SK-N-SH (cell line): ENCODE measurements at regions not wholly inside any gene's neighbourhood (a gene's known extent, or its start where the extent isn't known, plus 50 kb on each side); places are given as distances from the start of the nearest gene placed in this dataset.

Source experiments
- CTCF ChIA-PET: fragments of 300-600, 350-600 bp; formaldehyde crosslinking; extraction: SDS; loops from one replicate; lab custom pipeline; 2021; lab: Yijun Ruan, JAX
- POLR2A ChIA-PET: fragments of 350-600 bp; sonication (Branson Sonifier 250); formaldehyde crosslinking; extraction: SDS; loops from one replicate; lab custom pipeline; 2020; ENCODE audit warnings: antibody characterized with exemption, inconsistent platforms; lab: Yijun Ruan, JAX
- DNase-seq: peaks from one replicate; pipeline ENCODE4 v3.0.0; 2012
- H2AFZ ChIP-seq: fragments of 200-600 bp; sonication (generic); 2 replicates; pipeline ENCODE4 v1.8.1; 2016; ENCODE audit warnings: antibody characterized with exemption, mild to moderate bottlenecking, low read depth
- H3F3A ChIP-seq: fragments of 200-600 bp; sonication (generic); replicated peaks from 2 replicates; pipeline ENCODE3; 2016; ENCODE audit warnings: antibody characterized with exemption, mild to moderate bottlenecking; ENCODE audit not compliant: insufficient read depth
- H3K27ac ChIP-seq, 2 experiments: fragments of 200-500 bp in 1 of 2; fragments of 200-600 bp in 1 of 2; sonication (Bioruptor generic) in 1 of 2; sonication (generic), shearing (Covaris generic) in 1 of 2; 2 replicates each; pipeline versions ENCODE4 v1.5.1 to v1.6.1; 2014 to 2016; ENCODE audit warnings: low read depth in 2 of 2, inconsistent platforms in 1 of 2, low read length in 1 of 2, mild to moderate bottlenecking in 1 of 2, mixed read lengths in 1 of 2
- H3K27me3 ChIP-seq: fragments of 200-600 bp; sonication (generic), shearing (Covaris generic); 2 replicates; pipeline ENCODE4 v1.6.1; 2016; ENCODE audit warnings: mixed run types; ENCODE audit not compliant: insufficient read depth
- H3K36me3 ChIP-seq, 2 experiments: fragments of 200-500 bp in 1 of 2; fragments of 200-600 bp in 1 of 2; sonication (Bioruptor generic) in 1 of 2; sonication (generic) in 1 of 2; replicated peaks in 1 of 2; 2 replicates each; pipeline versions ENCODE3 to v1.5.1; 2014 to 2016; ENCODE audit warnings: low read length in 1 of 2, mild to moderate bottlenecking in 1 of 2; ENCODE audit not compliant: insufficient read depth in 2 of 2, control insufficient read depth in 1 of 2
- H3K4me1 ChIP-seq, 2 experiments: fragments of 200-500 bp in 1 of 2; fragments of 200-600 bp in 1 of 2; sonication (Bioruptor generic) in 1 of 2; sonication (generic), shearing (Covaris generic) in 1 of 2; 2 replicates each; pipeline versions ENCODE4 v1.5.1 to v1.6.1; 2014 to 2016; ENCODE audit warnings: low read depth in 1 of 2, low read length in 1 of 2, mixed run types in 1 of 2; ENCODE audit not compliant: insufficient read depth in 2 of 2, control insufficient read depth in 1 of 2
- H3K4me2 ChIP-seq: fragments of 200-600 bp; sonication (generic), shearing (Covaris generic); 2 replicates; pipeline ENCODE4 v1.6.1; 2017; ENCODE audit warnings: mixed run types
- H3K4me3 ChIP-seq, 2 experiments: fragments of 200-500 bp in 1 of 2; fragments of 200-600 bp in 1 of 2; sonication (Bioruptor generic) in 1 of 2; sonication (generic), shearing (Covaris generic) in 1 of 2; 2 replicates each; pipeline versions ENCODE4 v1.5.1 to v1.8.1; 2014 to 2016; ENCODE audit warnings: low read depth in 2 of 2, inconsistent platforms in 1 of 2, low read length in 1 of 2, mild to moderate bottlenecking in 1 of 2, mixed read lengths in 1 of 2, moderate library complexity in 1 of 2
- H3K79me2 ChIP-seq: fragments of 200-600 bp; sonication (generic); 2 replicates; pipeline ENCODE4 v1.8.1; 2017; ENCODE audit warnings: mild to moderate bottlenecking; ENCODE audit not compliant: insufficient read depth
- H3K9ac ChIP-seq: fragments of 200-600 bp; sonication (generic); 2 replicates; pipeline ENCODE4 v1.6.1; 2017; ENCODE audit warnings: mixed run types
- H3K9me2 ChIP-seq: fragments of 200-600 bp; sonication (generic); 2 replicates; pipeline ENCODE4 v1.6.1; 2017; ENCODE audit warnings: mixed run types
- H3K9me3 ChIP-seq: fragments of 200-600 bp; sonication (generic); 2 replicates; pipeline ENCODE4 v1.6.1; 2017; ENCODE audit warnings: mixed run types, mild to moderate bottlenecking, moderate library complexity
- H4K20me1 ChIP-seq: fragments of 200-600 bp; sonication (generic); 2 replicates; pipeline ENCODE4 v1.6.1; 2017; ENCODE audit warnings: mild to moderate bottlenecking, mixed run types; ENCODE audit not compliant: insufficient read depth
- CHD2 ChIP-seq: fragments of 150-350 bp; IDR thresholded peaks from 2 replicates; pipeline ENCODE4 v1.6.1; 2018; ENCODE audit warnings: low read length; ENCODE audit not compliant: partially characterized antibody
- ELF1 ChIP-seq: IDR thresholded peaks from 2 replicates; pipeline ENCODE4 v1.4.0; 2012
- EZH2phosphoT487 ChIP-seq: fragments of 200-600 bp; sonication (generic); IDR thresholded peaks from 2 replicates; pipeline ENCODE4 v1.6.1; 2017; ENCODE audit warnings: low read depth, mixed run types, mild to moderate bottlenecking, antibody characterized with exemption, moderate library complexity, borderline replicate concordance
- FOSL2 ChIP-seq: IDR thresholded peaks from 2 replicates; pipeline ENCODE4 v1.4.0; 2012; ENCODE audit warnings: low read depth, mild to moderate bottlenecking, moderate library complexity, borderline replicate concordance
- FOXJ3 ChIP-seq: sonication (generic); formaldehyde crosslinking; IDR thresholded peaks from 2 replicates; pipeline ENCODE4 v1.5.1; 2020; ENCODE audit warnings: mild to moderate bottlenecking, missing genetic modification reagents
- FOXM1 ChIP-seq: IDR thresholded peaks from 2 replicates; pipeline ENCODE4 v1.4.0; 2012; ENCODE audit warnings: low read depth, mild to moderate bottlenecking
- GATA2 ChIP-seq: sonication (generic); formaldehyde crosslinking; IDR thresholded peaks from 2 replicates; pipeline ENCODE4 v1.5.0; 2020; ENCODE audit warnings: mild to moderate bottlenecking, missing genetic modification reagents
- JUND ChIP-seq: IDR thresholded peaks from 2 replicates; pipeline ENCODE4 v1.4.0; 2012
- MEF2A ChIP-seq: IDR thresholded peaks from 2 replicates; pipeline ENCODE4 v1.4.0; 2012; ENCODE audit warnings: low read depth, borderline replicate concordance
- MXI1 ChIP-seq: IDR thresholded peaks from 2 replicates; pipeline ENCODE4 v1.6.1; 2012; ENCODE audit warnings: mild to moderate bottlenecking, low read depth, low read length, improper control_type of control experiment
- NFIC ChIP-seq: IDR thresholded peaks from 2 replicates; pipeline ENCODE4 v1.4.0; 2012; ENCODE audit warnings: borderline replicate concordance
- NRF1 ChIP-seq: IDR thresholded peaks from 2 replicates; pipeline ENCODE4 v1.6.1; 2012; ENCODE audit warnings: low read depth, mild to moderate bottlenecking, low read length
- POLR2AphosphoS5 ChIP-seq: IDR thresholded peaks from 2 replicates; pipeline ENCODE4 v1.6.1; 2012; ENCODE audit warnings: low read depth, low read length
- RAD21 ChIP-seq: IDR thresholded peaks from 2 replicates; pipeline ENCODE4 v1.6.1; 2012; ENCODE audit warnings: mild to moderate bottlenecking, low read length
- RCOR1 ChIP-seq: fragments of 150-350 bp; IDR thresholded peaks from 2 replicates; pipeline ENCODE4 v1.6.1; 2017; ENCODE audit warnings: antibody characterized with exemption, low read length
- SIN3A ChIP-seq: IDR thresholded peaks from 2 replicates; pipeline ENCODE4 v1.6.1; 2012; ENCODE audit warnings: low read depth, mild to moderate bottlenecking, low read length, moderate library complexity, borderline replicate concordance
- SMC3 ChIP-seq: IDR thresholded peaks from 2 replicates; pipeline ENCODE4 v1.6.1; 2012; ENCODE audit warnings: low read depth, low read length, improper control_type of control experiment
- TAF1 ChIP-seq: IDR thresholded peaks from 2 replicates; pipeline ENCODE4 v1.6.1; 2012; ENCODE audit warnings: low read depth, mild to moderate bottlenecking, low read length, moderate library complexity, borderline replicate concordance
- TCF12 ChIP-seq: IDR thresholded peaks from 2 replicates; pipeline ENCODE4 v1.4.0; 2012
- WGBS: methylation state at CpG from one replicate; pipeline ENCODE4 v1.1.6; 2017; ENCODE audit warnings: low lambda C conversion rate; 5-methylcytosine and 5-hydroxymethylcytosine counted together
- TF ChIP-seq, protein P1 (sequence below): fragments of 200-600 bp; sonication (generic); IDR thresholded peaks from 2 replicates; pipeline ENCODE4 v1.6.1; 2017; ENCODE audit warnings: antibody characterized with exemption, mild to moderate bottlenecking, moderate library complexity
- TF ChIP-seq, protein P2 (sequence below): IDR thresholded peaks from 2 replicates; pipeline ENCODE4 v1.4.0; 2012; ENCODE audit warnings: low read depth

GRCh38 chr6:68239034-68239433 is 396.0 kb upstream of the ADGRB3 start:
- CTCF ChIA-PET, result no interaction called here
- TF ChIP-seq NFIC (no peak), FOSL2 (no peak), ELF1 (no peak), RAD21 (no peak), SIN3A (no peak), TCF12 (no peak), SMC3 (no peak), EZH2phosphoT487 (no peak)
- TF ChIP-seq, protein P1, sequence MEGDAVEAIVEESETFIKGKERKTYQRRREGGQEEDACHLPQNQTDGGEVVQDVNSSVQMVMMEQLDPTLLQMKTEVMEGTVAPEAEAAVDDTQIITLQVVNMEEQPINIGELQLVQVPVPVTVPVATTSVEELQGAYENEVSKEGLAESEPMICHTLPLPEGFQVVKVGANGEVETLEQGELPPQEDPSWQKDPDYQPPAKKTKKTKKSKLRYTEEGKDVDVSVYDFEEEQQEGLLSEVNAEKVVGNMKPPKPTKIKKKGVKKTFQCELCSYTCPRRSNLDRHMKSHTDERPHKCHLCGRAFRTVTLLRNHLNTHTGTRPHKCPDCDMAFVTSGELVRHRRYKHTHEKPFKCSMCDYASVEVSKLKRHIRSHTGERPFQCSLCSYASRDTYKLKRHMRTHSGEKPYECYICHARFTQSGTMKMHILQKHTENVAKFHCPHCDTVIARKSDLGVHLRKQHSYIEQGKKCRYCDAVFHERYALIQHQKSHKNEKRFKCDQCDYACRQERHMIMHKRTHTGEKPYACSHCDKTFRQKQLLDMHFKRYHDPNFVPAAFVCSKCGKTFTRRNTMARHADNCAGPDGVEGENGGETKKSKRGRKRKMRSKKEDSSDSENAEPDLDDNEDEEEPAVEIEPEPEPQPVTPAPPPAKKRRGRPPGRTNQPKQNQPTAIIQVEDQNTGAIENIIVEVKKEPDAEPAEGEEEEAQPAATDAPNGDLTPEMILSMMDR, result no peak
- Histone ChIP-seq H3K4me2 (no peak overlapping the region), H3K36me3 (no peaks in the 10 kb centered on the region), H3K9me2 (0 out of 2 replicates have a peak, but pooled peaks cover 2% of the 10 kb centered on the region), H3K4me3 (no peak overlapping the region), H3K4me1 (no peaks in the 10 kb centered on the region), H3K9ac (no peak overlapping the region), H4K20me1 (no peaks in the 10 kb centered on the region), H3F3A (no peaks in the 10 kb centered on the region), H3K9me3 (no peaks in the 10 kb centered on the region), H2AFZ (no peak overlapping the region), H3K27me3 (no peaks in the 10 kb centered on the region), H3K27ac (no peak overlapping the region), H3K79me2 (no peaks in the 10 kb centered on the region)
- POLR2A ChIA-PET, result no interaction called here
- no peak for DNase-seq
- 42% methylated on average over 2 of the region's 2 CpGs for WGBS

DNA sequence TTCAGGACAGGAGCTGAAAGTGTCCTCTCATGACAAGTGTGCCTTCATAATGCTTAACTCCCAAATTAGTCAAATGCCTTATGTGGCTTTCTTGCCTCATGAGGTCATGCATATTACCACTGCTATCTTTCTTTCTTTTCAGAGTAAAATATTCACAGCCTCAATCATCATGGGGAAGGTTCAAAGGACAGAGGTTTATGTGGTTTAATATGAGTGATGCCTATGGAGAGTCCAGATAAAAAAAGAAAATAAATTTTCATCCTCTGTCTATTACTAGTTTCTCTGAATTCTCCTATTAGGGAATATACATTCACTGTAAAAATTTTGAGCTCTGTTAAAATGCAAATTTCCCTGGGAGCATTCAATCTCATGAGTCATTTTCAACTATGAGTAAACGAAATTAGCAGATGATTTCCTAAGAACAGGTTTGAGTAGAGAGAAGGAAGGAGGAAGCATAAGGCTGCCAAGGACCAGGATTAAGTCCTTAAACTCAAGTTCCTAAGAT is 396.9 kb upstream of the ADGRB3 start:
- Histone ChIP-seq H3K36me3 (no peaks in the 10 kb centered on the region), H3K9ac (no peak overlapping the region), H3K9me3 (no peaks in the 10 kb centered on the region), H2AFZ (no peak overlapping the region), H3K27ac (no peak overlapping the region), H3K4me1 (no peaks in the 10 kb centered on the region), H3K4me3 (no peak overlapping the region), H3F3A (no peaks in the 10 kb centered on the region), H4K20me1 (no peaks in the 10 kb centered on the region), H3K79me2 (no peaks in the 10 kb centered on the region), H3K27me3 (no peaks in the 10 kb centered on the region), H3K4me2 (no peak overlapping the region), H3K9me2 (0 out of 2 replicates have a peak, but pooled peaks cover 2% of the 10 kb centered on the region)
- no peak for DNase-seq
- ChIA-PET POLR2A (no interaction called here), CTCF (no interaction called here)
- WGBS, result 3% methylated on average over 1 of the region's 1 CpG
- TF ChIP-seq MXI1, result no peak
- TF ChIP-seq, protein P2, sequence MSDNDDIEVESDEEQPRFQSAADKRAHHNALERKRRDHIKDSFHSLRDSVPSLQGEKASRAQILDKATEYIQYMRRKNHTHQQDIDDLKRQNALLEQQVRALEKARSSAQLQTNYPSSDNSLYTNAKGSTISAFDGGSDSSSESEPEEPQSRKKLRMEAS, result no peak
- TF ChIP-seq ELF1, result no peak
- no peak for TF ChIP-seq SIN3A
- TF ChIP-seq, protein P1, result no peak
- no peak for TF ChIP-seq MEF2A
- no peak for TF ChIP-seq NFIC
- no peak for TF ChIP-seq JUND
- no peak for TF ChIP-seq RCOR1
- no peak for TF ChIP-seq FOXJ3
- TF ChIP-seq POLR2AphosphoS5, result no peak
- TF ChIP-seq NRF1, result no peak
- no peak for TF ChIP-seq CHD2
- TF ChIP-seq GATA2 (CRISPR knock-in tag), result no peak
- TF ChIP-seq FOXM1, result no peak
- no peak for TF ChIP-seq TCF12
- no peak for TF ChIP-seq TAF1
- TF ChIP-seq EZH2phosphoT487, result no peak
- TF ChIP-seq, all 33 proteins: peak for 0
